Adrenal gland (tissue), 9 donors: ENCODE measurements at regions not wholly inside any gene's neighbourhood (a gene's known extent, or its start where the extent isn't known, plus 50 kb on each side); places are given as distances from the start of the nearest gene placed in this dataset.

ENCODE experiments used
- DNase-seq, 7 donors: peaks; one replicate each; pipeline ENCODE4 v3.0.0-alpha.2; 2019 to 2020
- H3K27ac ChIP-seq, 5 donors: fragments of 200-600 bp; sonication (generic) in 4 of 5; 1 replicate in 3 of 5; 2 replicates in 2 of 5; pipeline versions ENCODE4 v1.5.1 to v1.8.0; 2016 to 2020; ENCODE audit warnings: mild to moderate bottlenecking in 1 of 5
- H3K27me3 ChIP-seq: fragments of 200-600 bp; 2 replicates; pipeline ENCODE4 v1.8.0; 2021
- H3K36me3 ChIP-seq, 2 donors: fragments of 200-600 bp; replicated peaks in 1 of 2; 1 replicate in 1 of 2; 2 replicates in 1 of 2; pipeline versions ENCODE4 v1.5.1 to v1.8.0; 2018 to 2022
- H3K4me1 ChIP-seq, 2 donors: fragments of 200-600 bp; replicated peaks in 1 of 2; 1 replicate in 1 of 2; 2 replicates in 1 of 2; pipeline versions ENCODE4 v1.5.1 to v1.8.0; 2018 to 2021
- H3K4me3 ChIP-seq, 4 donors: fragments of 200-600 bp; sonication (generic) in 3 of 4; one replicate each; pipeline ENCODE4 v1.5.1; 2016 to 2018
- H3K9me3 ChIP-seq, 3 donors: fragments of 200-600 bp; sonication (generic) in 1 of 3; replicated peaks in 1 of 3; 1 replicate in 2 of 3; 2 replicates in 1 of 3; pipeline versions ENCODE4 v1.5.1 to v1.8.0; 2016 to 2021
- CTCF ChIP-seq, 6 experiments: fragments of 450-650 bp in 4 of 6; fragments of 200-600 bp in 2 of 6; sonication (generic) in 1 of 6; IDR thresholded peaks; 1 replicate in 5 of 6; 2 replicates in 1 of 6; pipeline versions ENCODE4 v1.5.1 to v1.8.0; 2016 to 2021; ENCODE audit warnings: antibody characterized with exemption in 6 of 6, mild to moderate bottlenecking in 2 of 6, moderate library complexity in 1 of 6
- POLR2A ChIP-seq, 2 donors: fragments of 450-650 bp; IDR thresholded peaks; one replicate each; pipeline ENCODE4 v1.6.1; 2017; ENCODE audit warnings: antibody characterized with exemption in 2 of 2, mild to moderate bottlenecking in 2 of 2, moderate library complexity in 1 of 2
- WGBS, 4 donors: extraction: QIAGEN DNeasy Blood & Tissue Kit in 2 of 4; methylation state at CpG; one replicate each; pipeline versions ENCODE4 v1.1.5 to v1.1.7; 2013 to 2017; 5-methylcytosine and 5-hydroxymethylcytosine counted together
- intact Hi-C, 2 donors: fragments of 100-400 bp; cut with DNase I; formaldehyde crosslinking; loops; one replicate each; pipeline versions ENCODE4 v1.14.1 to v1.15.0; 2022 to 2023
- donor health status: healthy with polysubstance abuse.
- donor health status: Bipolar disorder and iron deficiency.
- donor health status: DM: yes; HTN: yes; CAD: no.
- donor health status: DM: no; HTN: no; CAD: no.
- donor health status: DM: no; HTN: no; CAD: no.

- intact Hi-C loops = no loop called here
- WGBS, 4 donors = 55 to 70% (median 59%) methylated on average over 2 of the region's 2 CpGs
- H3K4me3 ChIP-seq = no peak overlapping the region
- no peaks in the 10 kb centered on the region for H3K9me3 ChIP-seq
- no peak overlapping the region for H3K27ac ChIP-seq
- H3K4me1 ChIP-seq = no peaks in the 10 kb centered on the region
- no peaks in the 10 kb centered on the region for H3K36me3 ChIP-seq
- no peaks in the 10 kb centered on the region for H3K27me3 ChIP-seq
- no peak for DNase-seq
- TF ChIP-seq POLR2A (IDR thresholded peaks at IDR 0.05) (no peak), CTCF (IDR thresholded peaks at IDR 0.05) (peak in 3 of 6 experiments; percentile 23 to 39 (median 35))
Measured at GRCh38 chr13:29713839-29714238, 118.4 kb upstream of the SLC7A1 start.

GRCh38 chr13:29711776-29712175, 116.3 kb upstream of the SLC7A1 start:
- Histone ChIP-seq H3K9me3 (no peaks in the 10 kb centered on the region), H3K27me3 (no peaks in the 10 kb centered on the region), H3K36me3 (no peaks in the 10 kb centered on the region), H3K27ac (no peak overlapping the region), H3K4me1 (no peaks in the 10 kb centered on the region), H3K4me3 (no peak overlapping the region)
- TF ChIP-seq POLR2A (IDR thresholded peaks at IDR 0.05) (no peak), CTCF (IDR thresholded peaks at IDR 0.05) (no peak)
- intact Hi-C loops = no loop called here
- no peak for DNase-seq
- 63 to 88% (median 81%) methylated on average over 4 of the region's 4 CpGs for WGBS, 4 donors

DNA sequence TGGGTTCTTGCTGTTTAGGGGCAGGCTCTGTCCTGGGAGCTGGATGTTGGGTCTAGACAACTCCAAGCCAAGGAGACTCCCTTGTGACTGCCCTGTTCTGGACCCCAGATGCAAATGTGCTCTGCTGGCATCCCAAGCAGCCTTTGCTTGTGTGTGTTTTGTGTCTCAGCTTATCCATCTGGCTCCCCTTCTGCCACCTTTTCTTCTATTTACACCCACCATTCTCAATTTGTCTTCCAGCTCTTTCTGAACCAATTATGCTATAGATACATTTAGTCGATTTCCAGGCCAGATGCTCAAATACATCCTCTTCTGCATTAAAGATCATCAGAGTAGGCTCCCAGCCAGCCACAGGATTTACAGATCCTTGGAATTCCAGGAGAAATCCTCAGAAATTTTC, 115.0 kb upstream of the SLC7A1 start:
- H3K27me3 ChIP-seq = no peaks in the 10 kb centered on the region
- TF ChIP-seq CTCF (IDR thresholded peaks at IDR 0.05) (no peak), POLR2A (IDR thresholded peaks at IDR 0.05) (no peak)
- H3K4me3 ChIP-seq = no peak overlapping the region
- no peak overlapping the region for H3K27ac ChIP-seq
- intact Hi-C loops = no loop called here
- no peaks in the 10 kb centered on the region for H3K9me3 ChIP-seq
- 88 to 94% (median 92%) methylated on average over 1 of the region's 1 CpG for WGBS, 4 donors
- H3K4me1 ChIP-seq = no peaks in the 10 kb centered on the region
- no peak for DNase-seq
- H3K36me3 ChIP-seq = no peaks in the 10 kb centered on the region

DNA sequence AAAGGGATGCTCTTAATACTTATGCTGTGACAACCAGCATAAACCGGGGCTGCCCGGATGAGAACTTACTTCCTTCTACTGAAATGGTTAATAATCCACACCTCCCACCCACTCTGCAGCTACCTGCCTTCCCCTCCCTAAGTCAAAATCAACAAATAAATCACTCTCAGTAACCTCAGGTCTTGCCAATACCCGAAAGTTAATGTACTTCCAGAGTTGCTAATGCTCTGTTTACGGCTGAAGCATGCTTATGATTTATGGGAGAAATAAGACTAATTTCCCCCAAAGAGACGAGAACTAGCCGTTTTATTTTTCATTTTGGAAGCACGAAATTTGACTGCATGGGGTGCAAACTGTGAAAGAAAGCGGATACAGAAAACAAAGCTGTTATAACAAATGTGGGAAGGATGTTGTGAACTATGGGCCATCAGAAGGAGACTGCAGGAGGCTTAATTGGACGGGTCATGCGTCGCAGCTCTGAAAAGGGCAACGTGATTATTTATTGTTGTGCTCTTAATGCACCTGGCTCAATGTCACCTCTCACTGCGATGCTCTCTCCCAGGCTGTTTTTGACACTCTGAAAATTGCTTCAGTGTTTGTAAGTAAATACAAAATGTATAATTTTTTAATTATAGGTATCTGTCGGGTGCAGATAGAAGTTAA, 114.0 kb upstream of the SLC7A1 start:
- TF ChIP-seq POLR2A (IDR thresholded peaks at IDR 0.05) (no peak), CTCF (IDR thresholded peaks at IDR 0.05) (no peak)
- WGBS, 4 donors = 67 to 76% (median 73%) methylated on average over 14 of the region's 14 CpGs

More for the DNA sequence above, 114.0 kb upstream of the SLC7A1 start:
- Histone ChIP-seq H3K36me3 (no peaks in the 10 kb centered on the region), H3K9me3 (no peaks in the 10 kb centered on the region), H3K27ac (no peak overlapping the region), H3K27me3 (no peaks in the 10 kb centered on the region), H3K4me1 (no peaks in the 10 kb centered on the region), H3K4me3 (no peak overlapping the region)
- intact Hi-C loops = loop anchor here (5.0 kb wide), 2 partner anchors 197 to 202 kb away; no protein-coding TSS in a partner anchor
- no peak for DNase-seq
